GM12801 (cell line): ENCODE measurements at regions not wholly inside any gene's neighbourhood (a gene's known extent, or its start where the extent isn't known, plus 50 kb on each side); places are given as distances from the start of the nearest gene placed in this dataset.

Source experiments
- TF ChIP-seq, protein P1 (sequence below): IDR thresholded peaks from one replicate; pipeline ENCODE4 v1.5.1; 2011; ENCODE audit warnings: control low read depth; ENCODE audit not compliant: insufficient read length; ENCODE audit errors: extremely low read depth

DNA sequence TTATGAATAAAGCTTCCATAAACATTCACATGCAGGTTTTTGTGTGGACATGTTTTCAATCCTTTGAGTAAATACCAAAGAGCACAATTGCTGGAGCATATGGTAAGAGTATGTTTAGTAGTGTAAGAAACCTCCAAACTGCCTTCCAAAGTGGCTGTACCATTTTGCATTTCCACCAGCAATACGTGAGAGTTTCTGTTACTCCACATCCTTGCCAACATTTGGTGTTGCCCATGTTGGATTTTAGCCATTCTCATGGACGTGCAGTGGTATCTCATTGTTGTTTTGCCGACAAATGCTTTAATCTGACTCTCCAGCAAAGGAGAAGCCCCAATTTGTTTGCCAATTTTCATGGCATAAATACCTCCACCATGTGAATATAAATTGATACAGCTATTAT is 103.9 kb upstream of the TMEM45B start:
- TF ChIP-seq, protein P1, sequence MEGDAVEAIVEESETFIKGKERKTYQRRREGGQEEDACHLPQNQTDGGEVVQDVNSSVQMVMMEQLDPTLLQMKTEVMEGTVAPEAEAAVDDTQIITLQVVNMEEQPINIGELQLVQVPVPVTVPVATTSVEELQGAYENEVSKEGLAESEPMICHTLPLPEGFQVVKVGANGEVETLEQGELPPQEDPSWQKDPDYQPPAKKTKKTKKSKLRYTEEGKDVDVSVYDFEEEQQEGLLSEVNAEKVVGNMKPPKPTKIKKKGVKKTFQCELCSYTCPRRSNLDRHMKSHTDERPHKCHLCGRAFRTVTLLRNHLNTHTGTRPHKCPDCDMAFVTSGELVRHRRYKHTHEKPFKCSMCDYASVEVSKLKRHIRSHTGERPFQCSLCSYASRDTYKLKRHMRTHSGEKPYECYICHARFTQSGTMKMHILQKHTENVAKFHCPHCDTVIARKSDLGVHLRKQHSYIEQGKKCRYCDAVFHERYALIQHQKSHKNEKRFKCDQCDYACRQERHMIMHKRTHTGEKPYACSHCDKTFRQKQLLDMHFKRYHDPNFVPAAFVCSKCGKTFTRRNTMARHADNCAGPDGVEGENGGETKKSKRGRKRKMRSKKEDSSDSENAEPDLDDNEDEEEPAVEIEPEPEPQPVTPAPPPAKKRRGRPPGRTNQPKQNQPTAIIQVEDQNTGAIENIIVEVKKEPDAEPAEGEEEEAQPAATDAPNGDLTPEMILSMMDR = no peak

DNA sequence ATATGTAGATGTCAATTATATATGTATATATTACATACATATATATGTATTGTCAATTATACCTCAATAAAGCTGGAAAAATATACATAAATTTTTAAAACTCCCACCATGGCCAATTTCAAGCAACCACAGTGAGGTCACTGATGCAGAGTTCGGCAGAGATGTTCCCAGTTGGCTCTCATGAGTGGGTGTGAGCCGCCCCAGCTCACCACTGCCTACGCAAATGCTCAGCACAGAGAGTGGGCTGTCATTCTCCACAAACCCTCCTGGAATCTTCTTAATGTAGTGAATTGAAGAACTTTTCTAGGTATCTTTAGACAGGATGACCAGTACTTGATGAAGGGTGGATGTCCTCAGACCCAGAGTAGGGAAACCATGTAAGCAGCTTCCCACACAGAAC is 96.6 kb upstream of the TMEM45B start:
- TF ChIP-seq, protein P1 = no peak

DNA sequence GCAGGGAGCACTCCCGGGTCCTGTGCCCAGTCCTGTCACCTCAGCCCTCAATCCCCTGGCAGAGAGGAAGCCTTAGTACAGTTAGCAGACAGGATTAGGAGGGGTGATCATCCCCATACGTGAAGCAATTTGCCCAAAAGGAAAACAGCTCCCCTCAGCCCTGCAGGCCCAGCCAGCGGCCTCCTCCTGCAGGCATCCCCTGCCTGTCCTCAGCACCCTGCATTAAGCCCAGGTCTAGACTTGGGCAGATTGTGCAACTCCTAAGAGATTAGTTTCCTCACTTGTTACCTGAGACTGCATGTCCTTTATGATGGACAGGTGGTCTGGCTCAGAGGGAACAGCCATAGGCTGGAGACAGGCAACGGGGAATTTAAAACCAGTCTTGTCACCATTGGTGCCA is 95.5 kb upstream of the TMEM45B start:
- TF ChIP-seq, protein P1 = no peak

DNA sequence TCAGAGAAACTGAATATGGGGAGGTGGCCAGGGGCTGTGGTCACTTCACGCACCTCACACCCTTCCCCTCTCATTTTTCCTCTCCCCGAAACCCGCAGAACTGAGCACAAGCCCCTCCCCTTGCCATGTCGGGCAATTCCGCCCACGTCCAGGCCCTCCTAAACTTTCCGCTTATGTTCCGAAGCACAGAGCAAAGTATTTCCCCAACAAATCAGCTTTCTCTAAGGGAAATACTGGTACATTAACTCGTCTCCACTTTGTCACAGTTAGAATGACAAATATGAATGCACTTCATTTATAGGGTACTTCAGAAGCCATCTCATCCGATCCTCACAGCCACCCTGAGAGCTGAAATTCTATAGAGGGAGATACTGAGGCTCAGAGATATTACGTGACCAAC is 94.7 kb upstream of the TMEM45B start:
- TF ChIP-seq, protein P1 = no peak

DNA sequence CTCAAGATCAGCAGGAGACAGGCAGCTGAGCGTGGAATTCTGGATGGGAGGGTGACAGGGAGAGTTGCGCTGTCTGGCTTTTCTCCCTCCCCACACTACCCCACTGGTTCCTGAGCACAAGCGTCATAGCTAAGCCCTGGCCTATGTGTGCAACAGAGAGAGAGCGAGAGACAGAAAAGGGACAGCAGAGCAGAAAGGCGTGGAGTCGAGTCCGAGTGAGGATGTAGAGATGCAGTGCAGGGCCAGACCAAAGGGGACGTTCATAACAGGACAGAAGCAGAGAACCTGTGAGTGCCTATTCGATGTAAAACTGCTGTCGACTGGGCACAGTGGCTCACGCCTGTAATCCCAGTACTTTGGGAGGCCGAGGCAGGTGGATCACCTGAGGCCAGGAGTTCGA is 94.0 kb upstream of the TMEM45B start:
- TF ChIP-seq, protein P1 = no peak

DNA sequence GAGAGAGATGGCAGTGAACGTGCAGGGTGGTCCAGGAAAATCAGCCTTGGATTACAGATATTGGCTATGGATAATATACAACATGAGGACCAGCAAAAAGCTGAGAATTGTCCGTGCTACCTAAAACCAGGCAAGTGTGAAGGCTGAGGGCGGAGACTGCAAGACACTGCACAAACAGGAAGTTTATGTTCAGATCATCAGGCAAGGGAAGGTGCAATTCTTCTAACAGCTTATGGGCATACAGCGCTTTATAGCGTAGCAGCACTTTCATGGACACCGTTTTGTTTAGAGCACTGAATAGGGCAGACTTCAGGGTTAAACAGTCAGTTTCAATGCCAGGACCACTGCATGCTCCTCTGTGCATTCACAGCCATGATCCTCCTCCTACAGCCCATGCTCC is 93.1 kb upstream of the TMEM45B start:
- TF ChIP-seq, protein P1 = no peak

DNA sequence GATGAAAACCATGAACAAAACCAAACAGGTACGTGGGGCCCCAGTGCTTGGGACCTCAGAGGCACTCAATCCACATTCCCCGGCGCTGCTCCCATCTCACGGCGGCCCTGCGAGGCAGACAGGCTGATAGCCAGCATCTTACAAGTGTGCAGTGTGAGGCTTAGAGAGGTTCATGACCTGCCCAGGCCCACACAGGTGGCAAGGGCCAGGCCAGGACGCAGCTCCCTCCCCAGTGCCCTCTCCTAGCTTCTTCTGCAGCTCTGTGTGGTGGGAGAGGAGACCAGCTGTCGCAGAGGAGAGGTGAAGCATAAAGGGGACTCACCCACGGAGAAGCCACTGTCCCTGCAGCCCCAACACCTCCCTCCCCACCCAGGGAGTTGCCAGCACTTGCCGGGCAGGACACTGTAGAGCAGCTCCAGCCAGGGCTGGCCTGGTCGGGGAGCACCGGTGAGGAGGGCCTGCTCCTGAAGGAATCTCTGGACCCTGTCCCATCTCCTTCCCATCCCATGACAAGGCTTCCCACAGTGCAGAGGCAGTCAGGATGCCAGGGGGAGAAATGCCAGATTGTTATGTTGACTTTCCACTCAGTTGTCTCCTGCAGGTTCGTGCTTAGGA is 92.4 kb upstream of the TMEM45B start:
- TF ChIP-seq, protein P1 = no peak
